Right renal cortex interstitium (tissue), 3 donors: ENCODE measurements at regions not wholly inside any gene's neighbourhood (a gene's known extent, or its start where the extent isn't known, plus 50 kb on each side); places are given as distances from the start of the nearest gene placed in this dataset.
"Not testable (repeated sequence)": the region's sequence is repeated elsewhere in the genome, so short reads cannot be mapped to it uniquely, and the experiment has no call there.

Experiments
- DNase-seq, 3 donors: peaks; one replicate each; pipeline ENCODE4 v3.0.0-alpha.2; 2013; ENCODE audit warnings: low read depth in 3 of 3, low spot score in 2 of 3

DNA sequence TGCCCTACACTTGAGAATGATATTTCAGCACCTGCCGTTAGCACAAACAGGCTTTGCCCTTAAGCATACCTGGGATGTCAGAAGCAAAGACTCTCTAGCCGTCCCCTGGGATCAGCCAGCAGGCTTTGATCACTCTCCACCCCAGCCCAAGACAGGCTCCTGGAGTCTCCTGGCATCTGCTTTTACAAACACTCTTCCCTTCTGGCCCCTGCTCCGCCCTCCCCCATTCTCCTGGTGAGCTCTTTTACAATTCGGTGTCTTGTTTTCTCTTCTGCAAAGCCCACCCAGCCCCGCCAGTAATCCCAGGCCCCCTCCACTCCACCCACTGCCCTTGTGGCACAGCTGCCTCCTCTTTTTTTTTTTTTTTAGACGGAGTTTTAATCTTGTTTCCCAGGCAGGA is 50.4 kb downstream of the KATNIP start:
- DNase-seq, result no peak

DNA sequence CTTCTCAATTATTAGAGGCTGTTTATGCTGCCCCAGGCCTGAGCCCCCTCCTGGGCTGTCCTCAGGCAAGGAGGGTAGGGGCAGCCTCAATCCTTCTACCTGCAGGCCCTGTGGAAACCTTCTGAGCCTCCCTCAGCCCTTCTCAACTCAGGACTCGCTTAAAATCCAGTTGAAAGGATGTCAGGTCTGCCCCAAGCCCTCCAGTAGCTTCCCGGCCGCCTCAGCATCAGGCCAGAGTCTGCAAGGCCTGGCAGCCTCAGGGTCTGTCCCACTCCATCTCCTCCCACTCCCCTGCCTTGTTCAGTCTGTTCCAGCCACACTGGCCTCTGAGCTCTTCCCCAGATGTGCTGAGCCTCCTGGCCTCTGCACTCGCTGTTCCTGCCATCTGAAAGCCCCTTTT is 52.2 kb downstream of the KATNIP start:
- no peak for DNase-seq

DNA sequence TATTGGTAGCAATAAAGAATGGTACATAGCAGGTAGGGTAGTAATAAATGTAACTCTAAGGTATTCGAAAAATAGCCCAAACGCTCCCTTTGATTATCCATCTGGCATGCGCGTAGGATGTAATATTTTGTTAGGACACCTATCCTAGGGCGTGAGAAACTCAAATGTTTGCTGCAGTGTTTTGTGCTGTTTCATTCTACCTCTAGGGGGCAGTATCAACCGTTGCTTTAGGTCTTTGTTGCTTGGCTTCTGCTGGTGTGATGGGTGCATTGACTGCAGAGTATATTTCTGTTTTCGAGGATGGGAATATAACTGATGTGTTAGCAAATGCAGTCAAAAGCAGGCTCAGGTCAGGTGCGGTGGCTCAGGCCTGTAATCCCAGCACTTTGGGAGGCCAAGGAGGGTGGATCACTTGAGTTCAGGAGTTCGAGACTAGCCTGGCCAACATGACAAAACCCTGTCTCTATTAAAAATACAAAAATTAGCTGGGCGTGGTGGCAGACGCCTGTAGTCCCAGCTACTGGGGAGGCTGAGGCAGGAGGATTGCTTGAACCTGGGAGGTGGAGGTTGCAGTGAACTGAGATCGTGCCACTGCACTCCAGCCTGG is 55.7 kb downstream of the KATNIP start:
- DNase-seq, result not testable (repeated sequence)

DNA sequence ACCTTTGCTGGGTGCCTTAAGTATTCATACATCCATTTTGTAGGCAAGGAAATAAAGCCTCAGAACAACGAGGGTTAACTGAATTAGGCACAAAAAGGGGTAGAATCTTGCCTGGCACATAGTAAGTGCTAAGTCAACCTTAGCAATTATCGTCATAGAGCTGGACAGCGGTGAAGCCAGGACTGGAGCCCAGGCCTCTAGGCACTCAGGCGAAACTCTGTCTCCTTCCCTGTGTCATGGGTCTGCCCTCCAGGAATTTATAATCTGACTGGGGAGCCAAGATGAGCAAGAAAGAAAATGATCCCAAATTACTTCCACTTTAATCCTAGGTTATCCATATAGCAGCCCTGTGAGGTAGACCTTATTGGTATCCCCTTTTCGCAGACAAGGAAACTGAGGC is 61.4 kb downstream of the KATNIP start:
- no peak for DNase-seq

DNA sequence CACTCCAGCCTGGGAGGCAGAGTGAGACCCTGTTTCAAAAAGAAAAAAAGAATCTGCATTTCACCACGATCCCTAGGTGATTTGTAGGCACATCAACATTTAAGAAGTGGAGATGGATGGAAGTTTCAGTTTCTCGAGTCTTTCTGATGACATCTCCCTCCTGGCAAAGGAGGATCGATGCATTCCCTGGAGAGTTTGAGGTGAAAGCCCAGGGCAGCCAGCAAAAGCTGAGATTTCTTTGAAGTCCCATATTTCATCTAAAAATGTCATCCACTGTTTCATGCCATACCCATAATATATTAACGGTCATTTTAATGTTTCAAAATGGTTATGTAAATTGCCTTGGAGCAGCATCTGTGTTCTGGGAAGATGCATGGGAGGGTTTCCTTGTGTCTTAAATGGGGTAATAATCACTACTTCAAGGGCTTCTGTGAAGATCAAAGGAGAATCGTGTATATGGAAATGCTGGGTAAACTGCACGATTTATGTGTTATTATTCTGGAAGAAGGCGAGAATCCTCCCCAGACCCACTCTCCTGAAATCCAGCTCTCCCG is 63.4 kb downstream of the KATNIP start:
- DNase-seq, result no peak

DNA sequence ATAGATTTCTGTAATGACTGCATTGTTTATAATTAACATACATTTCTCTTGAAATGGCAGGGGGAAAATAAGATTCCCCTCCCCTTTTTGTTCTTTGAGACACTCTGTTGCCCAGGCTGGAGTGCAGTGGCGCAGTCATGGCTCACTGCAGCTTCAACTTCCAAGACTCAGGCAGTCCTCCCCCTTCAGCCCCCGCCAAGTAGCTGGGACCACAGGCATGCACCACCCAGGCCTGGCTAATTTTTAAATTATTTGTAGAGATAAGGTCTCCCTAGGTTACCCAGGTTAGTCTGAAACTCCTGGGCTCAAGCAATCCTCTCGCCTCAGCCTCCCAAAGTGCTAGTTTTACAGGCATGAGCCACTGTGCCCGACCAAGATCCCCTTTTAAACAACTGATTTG is 67.7 kb downstream of the KATNIP start:
- no peak for DNase-seq

DNA sequence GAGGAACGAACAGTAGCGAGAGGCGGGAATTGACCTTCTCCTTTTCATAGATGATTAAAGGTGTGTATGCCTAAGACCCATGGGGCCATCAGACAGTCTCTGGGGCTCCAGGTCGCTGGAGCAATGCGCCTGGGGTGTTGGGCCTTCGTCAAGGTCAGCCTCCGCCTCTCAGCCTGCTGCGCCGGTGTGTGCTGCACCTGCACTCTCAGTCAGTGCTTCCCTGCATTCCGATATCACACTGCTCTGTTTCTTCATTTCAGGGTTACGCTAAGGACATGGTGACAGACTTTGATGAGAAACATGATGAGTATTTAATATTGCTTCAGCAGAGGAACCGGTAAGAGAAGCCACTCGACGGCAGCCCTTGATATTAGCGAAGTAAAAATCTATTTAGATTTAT is 68.2 kb downstream of the KATNIP start:
- no peak for DNase-seq

DNA sequence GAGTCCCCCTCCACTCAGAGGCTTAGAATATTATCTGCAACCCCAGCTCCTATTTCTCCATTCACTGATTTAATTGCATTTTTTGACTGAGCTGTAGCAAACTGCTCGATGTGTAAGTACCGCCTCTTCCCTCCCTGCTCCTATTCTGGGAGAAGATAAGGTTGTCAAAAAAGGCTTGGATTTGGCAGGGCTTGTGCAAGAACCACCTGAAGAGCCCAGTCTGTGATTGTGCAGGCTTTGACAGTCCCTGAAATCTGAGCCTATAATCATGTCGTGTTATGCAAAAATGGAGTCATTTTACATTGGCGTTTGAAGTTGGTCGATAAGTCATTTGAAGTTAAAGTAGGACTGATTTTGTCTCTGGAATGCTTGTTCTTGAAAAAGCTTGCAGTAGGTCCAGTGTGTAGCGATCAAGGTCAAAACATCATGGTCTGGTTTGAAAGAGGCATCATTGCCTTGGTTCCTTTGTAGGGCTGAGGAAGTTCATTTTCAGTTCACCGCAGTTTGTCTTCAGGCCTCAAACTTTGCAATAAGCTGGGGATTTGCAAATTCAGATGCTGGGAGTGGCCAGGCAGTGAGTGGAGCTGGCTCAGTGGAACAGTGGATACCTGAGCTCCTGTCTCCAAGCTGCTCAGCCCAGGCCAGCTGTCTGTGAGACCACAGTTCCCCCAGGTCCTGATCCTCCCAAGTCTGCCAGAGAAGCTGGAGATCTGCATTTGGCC is 68.8 kb downstream of the KATNIP start:
- no peak for DNase-seq

DNA sequence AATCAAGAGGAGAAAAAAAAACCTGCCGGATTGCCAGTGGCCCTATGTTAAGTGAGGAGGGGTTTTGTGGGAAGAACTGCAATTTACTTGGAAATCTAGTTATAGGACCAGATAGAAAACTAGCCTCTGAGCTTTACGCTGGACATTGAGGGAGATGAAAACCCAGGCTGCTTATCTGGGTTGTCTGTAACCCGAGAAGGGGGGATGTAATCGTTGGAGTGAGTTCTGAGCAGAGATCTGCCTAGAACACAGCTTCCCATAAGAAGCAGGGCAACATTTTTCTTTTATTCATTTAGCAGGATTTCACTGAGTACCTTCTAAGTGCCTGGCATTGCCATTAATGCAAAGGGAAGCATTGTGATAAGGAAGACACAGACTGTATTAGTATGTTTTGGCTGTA is 70.6 kb downstream of the KATNIP start:
- no peak for DNase-seq

DNA sequence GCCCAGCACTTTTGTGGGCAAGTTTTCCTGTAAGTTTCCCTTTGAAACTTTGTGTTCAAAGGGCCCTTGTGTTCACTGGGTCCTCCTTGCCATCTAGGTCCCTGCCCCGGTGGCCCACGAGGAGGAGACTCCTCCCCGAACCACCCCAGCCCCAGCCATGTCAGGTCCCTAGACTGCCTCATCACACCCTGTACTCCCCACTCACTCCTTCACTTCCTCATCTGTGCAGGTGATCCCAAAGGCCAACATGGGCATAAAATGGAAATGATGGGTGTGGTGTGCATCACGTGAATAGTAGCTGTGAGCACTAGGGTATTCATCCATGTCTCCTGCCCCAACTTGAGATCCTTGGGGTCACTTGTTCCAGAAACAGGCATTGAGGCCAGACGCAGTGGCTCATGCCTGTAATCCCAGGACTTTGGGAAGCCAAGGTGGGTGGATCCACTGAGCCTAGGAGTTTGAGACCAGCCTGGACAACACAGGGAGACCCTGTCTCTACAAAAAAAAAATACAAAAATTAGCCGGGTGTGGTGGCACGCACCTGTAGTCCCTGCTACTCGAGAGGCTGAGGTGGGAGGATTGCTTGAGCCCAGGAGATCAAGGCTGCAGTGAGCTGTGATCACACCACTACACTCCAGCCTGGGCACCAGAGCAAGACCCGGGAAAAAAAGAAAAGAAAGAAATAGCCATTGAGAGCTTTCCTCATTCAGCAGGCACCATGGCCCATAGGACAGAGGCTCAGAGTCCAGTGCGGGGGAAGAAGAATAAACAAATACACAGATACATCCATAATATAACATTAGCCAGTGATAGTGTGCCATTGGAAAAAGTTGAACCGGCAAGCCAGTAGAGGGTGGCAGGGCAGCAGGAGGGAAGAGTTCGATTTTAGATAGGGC is 74.5 kb downstream of the KATNIP start:
- DNase-seq, result no peak

DNA sequence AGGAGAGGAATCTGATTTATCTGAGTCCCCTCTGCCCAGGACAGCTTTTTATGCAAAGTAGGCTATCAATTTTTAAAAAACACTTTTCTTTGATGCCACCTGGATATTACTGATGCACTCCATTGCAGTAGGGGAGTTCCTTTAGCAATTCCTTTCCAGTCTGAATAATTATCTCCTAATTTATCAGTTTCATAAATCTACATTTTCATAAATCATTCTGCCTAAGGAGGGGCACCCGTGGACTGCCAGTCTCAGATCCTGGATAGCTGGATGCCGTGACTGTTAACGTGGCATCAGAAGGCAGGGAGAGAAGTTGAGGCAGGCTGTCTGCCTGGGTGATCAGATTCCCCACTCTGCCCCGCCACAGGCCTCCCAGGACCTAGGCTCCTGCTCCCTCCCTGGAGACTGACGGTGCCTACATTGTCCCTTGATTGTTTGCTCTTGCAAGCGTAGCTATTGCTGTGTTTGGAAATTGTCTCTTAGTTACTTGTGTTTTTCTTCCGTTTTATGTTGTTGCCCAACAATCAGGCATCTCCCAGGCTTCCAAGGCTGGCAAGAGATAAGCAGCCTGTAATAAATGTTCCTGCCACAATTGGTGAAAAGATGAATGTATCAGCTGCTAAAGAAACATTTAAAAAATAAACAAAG is 75.2 kb downstream of the KATNIP start:
- no peak for DNase-seq

DNA sequence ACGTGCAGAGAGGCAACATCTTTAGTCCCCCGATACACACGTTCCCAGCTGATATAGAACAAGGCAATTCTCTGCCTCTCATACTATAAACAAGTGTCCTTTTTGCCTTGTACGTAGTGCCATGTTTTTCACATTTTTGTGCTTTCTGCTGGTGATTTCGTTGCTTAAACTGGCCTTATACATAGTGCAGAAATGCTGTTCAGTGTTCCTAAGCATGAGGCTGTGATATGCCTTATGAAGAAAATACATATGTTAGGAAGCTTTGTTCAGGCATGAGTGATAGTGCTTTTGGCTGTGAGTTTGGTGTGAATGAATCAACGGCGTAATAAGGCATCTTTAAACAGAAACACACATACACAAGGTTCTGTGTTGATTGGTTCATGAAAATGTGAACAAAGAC is 77.2 kb downstream of the KATNIP start:
- DNase-seq, result no peak

DNA sequence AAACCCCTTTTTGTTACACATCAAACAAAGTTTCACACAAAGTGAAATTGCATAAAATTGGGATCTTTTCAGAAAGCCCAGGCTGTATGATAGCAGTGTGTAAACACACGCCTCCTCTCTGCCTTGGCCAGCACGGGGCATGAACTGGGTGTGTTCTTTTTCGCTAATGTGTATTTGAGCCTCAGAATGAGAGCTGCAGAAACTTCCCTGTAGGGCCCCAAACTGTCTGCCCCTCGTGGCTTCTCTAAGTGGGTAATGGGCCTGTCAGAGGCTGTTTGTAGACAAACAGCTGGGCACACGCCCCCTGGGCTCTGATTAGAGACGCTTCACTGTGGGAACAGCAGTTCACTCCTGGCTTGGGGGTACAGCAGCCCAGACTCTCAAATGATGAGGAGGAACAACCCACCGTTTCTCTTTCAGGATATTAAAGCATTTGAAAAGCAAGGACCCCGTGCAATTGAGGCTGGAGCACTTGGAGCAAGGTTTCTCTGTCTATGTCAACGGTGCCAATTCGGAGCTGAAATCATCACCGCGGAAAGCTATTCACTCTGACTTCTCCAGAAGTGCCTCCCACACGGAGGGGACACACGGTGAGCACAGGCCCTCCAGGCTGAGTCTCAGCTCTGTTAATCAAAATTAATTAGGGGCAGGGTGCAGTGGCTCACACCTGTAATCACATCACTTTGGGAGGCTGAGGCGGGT is 78.4 kb downstream of the KATNIP start:
- no peak for DNase-seq

DNA sequence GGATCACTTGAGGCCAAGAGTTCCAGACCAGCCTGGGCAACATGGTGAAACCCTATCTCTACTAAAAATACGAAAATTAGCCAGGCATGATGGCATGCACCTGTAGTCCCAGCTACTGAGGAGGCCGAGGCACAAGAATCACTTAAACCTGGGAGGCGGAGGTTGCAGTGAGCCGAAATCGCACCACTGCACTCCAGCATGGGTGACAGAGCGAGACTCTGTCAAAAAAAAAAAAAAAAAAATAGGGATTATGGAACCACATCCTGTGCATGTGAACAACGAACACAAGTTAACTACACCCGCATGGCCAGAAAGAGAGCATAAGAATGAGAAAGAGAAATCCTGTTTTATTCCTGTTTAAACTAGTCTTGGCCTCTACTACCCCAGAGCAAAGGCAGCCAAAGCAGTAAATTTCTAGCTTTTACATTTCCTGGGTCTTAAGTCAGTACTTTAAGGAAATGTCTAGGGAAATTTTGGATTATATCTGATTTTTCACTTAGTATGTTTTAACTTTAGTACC is 79.1 kb downstream of the KATNIP start:
- not testable (repeated sequence) for DNase-seq

DNA sequence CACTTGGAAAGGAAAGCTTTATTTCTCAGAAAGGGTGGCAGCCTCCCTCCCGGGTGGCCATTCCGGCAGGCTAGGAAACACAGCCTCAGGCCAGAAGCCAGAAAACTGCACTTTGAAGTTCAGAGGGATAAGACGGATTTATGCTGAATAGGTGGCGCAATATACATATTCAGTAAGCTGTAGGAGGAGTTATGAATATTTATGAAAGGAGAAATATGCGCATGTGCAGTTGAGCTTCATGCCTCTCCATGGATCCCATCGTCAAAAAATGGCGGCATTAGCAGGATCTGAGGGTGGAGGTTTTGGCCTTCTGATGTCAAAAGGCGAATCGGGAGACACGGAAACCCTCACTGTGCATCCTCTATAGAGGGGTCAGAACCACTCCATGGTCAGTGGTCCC is 82.3 kb downstream of the KATNIP start:
- no peak for DNase-seq

DNA sequence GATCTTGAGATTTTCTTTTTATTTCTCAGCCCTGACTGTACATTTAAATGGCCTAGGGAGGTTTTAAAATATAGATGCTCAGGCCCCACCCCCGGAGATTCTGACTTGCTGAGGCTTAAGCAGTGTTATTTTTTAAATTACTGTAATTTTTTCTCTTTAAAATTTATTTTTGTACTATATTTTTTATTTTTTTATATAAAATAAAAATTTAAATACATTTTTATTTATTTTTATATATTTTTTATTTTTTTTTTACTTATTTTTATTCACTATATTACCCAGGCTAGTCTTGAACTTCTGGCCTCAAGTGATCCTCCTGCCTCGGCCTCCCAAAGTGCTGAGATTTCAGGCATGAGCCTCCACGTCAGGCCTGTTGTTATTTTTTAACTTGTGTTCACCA is 83.3 kb downstream of the KATNIP start:
- no peak for DNase-seq

DNA sequence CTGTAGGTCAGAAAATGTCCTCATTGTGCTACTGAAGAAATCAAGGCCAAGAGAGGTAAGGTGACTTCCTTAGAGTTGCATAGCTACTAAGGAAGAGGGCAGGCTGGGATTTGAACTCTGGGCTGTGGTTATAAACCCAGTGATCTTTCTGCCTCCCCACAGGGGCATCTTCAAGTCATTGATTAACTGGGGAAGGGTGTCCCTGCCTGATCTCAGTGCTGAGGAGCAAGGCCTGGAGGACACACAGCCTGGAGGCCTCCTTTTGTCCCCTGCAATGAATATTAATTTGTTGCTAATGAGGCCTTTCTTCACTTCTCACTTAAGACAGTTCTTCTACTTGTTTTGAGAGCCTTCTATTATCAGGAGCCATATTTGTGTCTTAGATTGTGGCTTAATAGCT is 83.8 kb downstream of the KATNIP start:
- no peak for DNase-seq

DNA sequence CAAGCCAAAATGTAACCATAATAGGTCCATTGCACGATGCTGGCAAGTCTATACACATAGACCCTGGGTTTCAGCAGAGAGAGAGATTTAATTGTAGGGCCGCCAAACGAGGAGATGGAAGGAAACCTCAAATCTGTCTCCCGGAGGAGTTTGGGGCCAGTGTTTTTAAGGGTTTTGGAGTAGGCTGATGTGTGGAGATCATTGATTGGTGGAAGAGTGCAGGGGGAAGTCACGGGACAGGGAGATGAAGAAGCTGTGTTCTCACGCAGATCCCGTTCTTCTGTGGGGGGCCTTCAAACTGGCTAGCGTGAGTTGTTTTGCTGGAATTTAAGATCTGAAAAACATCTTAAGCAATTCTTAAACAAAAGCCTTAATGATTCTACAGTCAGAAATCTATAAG is 84.8 kb downstream of the KATNIP start:
- DNase-seq, result no peak

DNA sequence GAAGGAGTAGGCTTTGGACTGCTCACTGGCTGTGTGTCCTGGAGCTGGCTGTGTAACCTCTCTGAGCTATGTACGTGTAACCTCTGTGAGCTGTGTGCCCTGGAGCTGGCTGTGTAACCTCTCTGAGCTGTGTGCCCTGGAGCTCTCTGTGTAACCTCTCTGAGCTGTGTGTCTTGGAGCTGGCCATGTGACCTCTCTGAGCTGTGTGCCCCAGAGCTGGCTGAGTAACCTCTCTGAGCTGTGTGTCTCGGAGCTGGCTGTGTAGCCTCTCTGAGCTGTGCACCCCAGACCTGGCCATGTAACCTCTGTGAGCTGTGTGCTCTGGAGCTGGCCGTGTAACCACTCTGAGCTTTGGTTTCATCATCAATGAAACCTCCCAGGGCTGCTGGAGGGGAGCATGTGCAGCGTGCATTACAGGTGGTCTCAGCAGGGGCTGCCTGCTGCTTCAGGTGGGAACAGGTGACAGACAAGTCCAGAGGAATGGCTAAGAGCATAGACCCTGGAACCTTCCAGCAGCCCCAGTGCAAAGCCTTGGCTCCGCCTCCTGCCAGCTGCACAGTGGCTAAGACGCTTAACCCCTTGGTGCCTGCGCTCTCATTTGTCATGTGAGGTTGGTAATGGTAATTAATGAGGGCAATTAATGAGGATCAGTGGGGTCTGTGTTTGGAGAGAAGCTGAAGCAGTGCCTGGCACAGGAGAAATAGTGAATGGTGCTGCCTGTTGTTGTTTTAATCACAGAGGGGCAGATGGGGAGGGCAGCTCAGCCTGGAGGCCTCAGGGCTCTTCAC is 86.7 kb downstream of the KATNIP start:
- DNase-seq, result no peak
